Neural cell (in vitro differentiated cells): ENCODE measurements at regions not wholly inside any gene's neighbourhood (a gene's known extent, or its start where the extent isn't known, plus 50 kb on each side); places are given as distances from the start of the nearest gene placed in this dataset.

Experiments used
- H2AFZ ChIP-seq: fragments of 200-600, 300-800 bp; sonication (generic), shearing (Covaris generic); 2 replicates; pipeline ENCODE4 v1.6.0; 2014; ENCODE audit warnings: low read depth, mild to moderate bottlenecking, antibody characterized with exemption, low read length, moderate library complexity
- H3F3A ChIP-seq: fragments of 200-600 bp; shearing (Covaris generic); 2 replicates; pipeline ENCODE4 v1.6.1; 2016; ENCODE audit warnings: mild to moderate bottlenecking, moderate library complexity, mixed read lengths, antibody characterized with exemption, low read length; ENCODE audit not compliant: insufficient read depth, poor library complexity, severe bottlenecking
- H3K27ac ChIP-seq: fragments of 200-600, 300-800 bp; sonication (generic), shearing (Covaris generic); 2 replicates; pipeline ENCODE4 v1.5.1; 2014; ENCODE audit warnings: mild to moderate bottlenecking, low read length, moderate library complexity
- H3K27me3 ChIP-seq: fragments of 300-800, 200-600 bp; sonication (generic), shearing (Covaris generic); 2 replicates; pipeline ENCODE4 v1.6.0; 2014; ENCODE audit warnings: mild to moderate bottlenecking, low read depth, low read length, moderate library complexity; ENCODE audit not compliant: insufficient read depth
- H3K36me3 ChIP-seq: fragments of 300-800, 200-600 bp; sonication (generic), shearing (Covaris generic); 2 replicates; pipeline ENCODE4 v1.5.1; 2014; ENCODE audit warnings: mild to moderate bottlenecking, antibody characterized with exemption, low read length, moderate library complexity; ENCODE audit not compliant: insufficient read depth
- H3K4me2 ChIP-seq: fragments of 300-800, 200-600 bp; sonication (generic), shearing (Covaris generic); 2 replicates; pipeline ENCODE4 v1.6.0; 2014; ENCODE audit warnings: mild to moderate bottlenecking, low read length
- H3K4me3 ChIP-seq: fragments of 300-800, 200-600 bp; sonication (generic), shearing (Covaris generic); 2 replicates; pipeline ENCODE4 v1.5.1; 2014; ENCODE audit warnings: mild to moderate bottlenecking, low read length, moderate library complexity
- H3K79me2 ChIP-seq: fragments of 200-600 bp; shearing (Covaris generic); replicated peaks from 2 replicates; pipeline ENCODE4 v1.6.0; 2014; ENCODE audit warnings: mild to moderate bottlenecking, low read length, moderate library complexity; ENCODE audit not compliant: insufficient read depth
- H3K9ac ChIP-seq: fragments of 300-800, 200-600 bp; sonication (generic), shearing (Covaris generic); 2 replicates; pipeline ENCODE4 v1.6.1; 2016; ENCODE audit warnings: mild to moderate bottlenecking, low read length, mixed read lengths
- H3K9me2 ChIP-seq: fragments of 200-600 bp; shearing (Covaris generic); 2 replicates; pipeline ENCODE4 v1.6.1; 2016; ENCODE audit warnings: mild to moderate bottlenecking, low read length, mixed read lengths; ENCODE audit not compliant: insufficient read depth
- H3K9me3 ChIP-seq: fragments of 200-600, 300-800 bp; sonication (generic), shearing (Covaris generic); 2 replicates; pipeline ENCODE4 v1.6.1; 2016; ENCODE audit warnings: mild to moderate bottlenecking, mixed run types, low read length, moderate library complexity, mixed read lengths
- H4K20me1 ChIP-seq: fragments of 200-600 bp; shearing (Covaris generic); 2 replicates; pipeline ENCODE4 v1.6.1; 2016; ENCODE audit warnings: mild to moderate bottlenecking, mixed run types; ENCODE audit not compliant: insufficient read depth
- CTCF ChIP-seq: fragments of 450-650 bp; IDR thresholded peaks from 2 replicates; pipeline ENCODE4 v1.5.1; 2014; ENCODE audit warnings: antibody characterized with exemption, mild to moderate bottlenecking, moderate library complexity; ENCODE audit not compliant: poor library complexity, severe bottlenecking
- EP300 ChIP-seq: fragments of 450-650 bp; conservative IDR thresholded peaks from 2 replicates; pipeline ENCODE4 v1.6.1; 2014; ENCODE audit warnings: antibody characterized with exemption, mild to moderate bottlenecking, moderate library complexity; ENCODE audit not compliant: poor library complexity, severe bottlenecking
- EZH2 ChIP-seq: fragments of 200-600, 300-800 bp; shearing (Covaris generic), sonication (generic); IDR thresholded peaks from 2 replicates; pipeline ENCODE4 v1.6.1; 2014; ENCODE audit warnings: antibody characterized with exemption, low read length, borderline replicate concordance, mild to moderate bottlenecking; ENCODE audit not compliant: insufficient read depth, poor library complexity, severe bottlenecking
- MXI1 ChIP-seq: fragments of 450-650 bp; conservative IDR thresholded peaks from 2 replicates; pipeline ENCODE4 v1.6.1; 2014; ENCODE audit warnings: antibody characterized with exemption, mild to moderate bottlenecking; ENCODE audit not compliant: poor library complexity, severe bottlenecking
- POLR2AphosphoS5 ChIP-seq: IDR thresholded peaks from 2 replicates; pipeline ENCODE4 v1.6.1; 2012
- RAD21 ChIP-seq: fragments of 450-650 bp; conservative IDR thresholded peaks from 2 replicates; pipeline ENCODE4 v1.6.1; 2014; ENCODE audit warnings: antibody characterized with exemption, mild to moderate bottlenecking, moderate library complexity
- REST ChIP-seq: IDR thresholded peaks from 2 replicates; pipeline ENCODE4 v1.6.1; 2012; ENCODE audit warnings: borderline replicate concordance
- SMC3 ChIP-seq: fragments of 450-650 bp; conservative IDR thresholded peaks from 2 replicates; pipeline ENCODE4 v1.6.1; 2014; ENCODE audit warnings: antibody characterized with exemption, mild to moderate bottlenecking, moderate library complexity; ENCODE audit not compliant: poor library complexity
- TAF1 ChIP-seq: IDR thresholded peaks from 2 replicates; pipeline ENCODE4 v1.6.1; 2012; ENCODE audit warnings: low read depth

- Histone ChIP-seq H3K4me3 (no peak overlapping the region), H3K4me2 (no peak overlapping the region), H3K79me2 (no peaks in the 10 kb centered on the region), H3K9me2 (no peaks in the 10 kb centered on the region), H3F3A (no peaks in the 10 kb centered on the region), H3K9ac (no peak overlapping the region), H3K27me3 (no peaks in the 10 kb centered on the region), H3K27ac (no peak overlapping the region), H2AFZ (no peak overlapping the region), H3K9me3 (no peaks in the 10 kb centered on the region), H3K36me3 (no peaks in the 10 kb centered on the region), H4K20me1 (no peaks in the 10 kb centered on the region)
- no peak for TF ChIP-seq CTCF
- TF ChIP-seq RAD21, result no peak
- no peak for TF ChIP-seq TAF1
- no peak for TF ChIP-seq POLR2AphosphoS5
- no peak for TF ChIP-seq EP300
- no peak for TF ChIP-seq REST
- TF ChIP-seq EZH2, result no peak
- no peak for TF ChIP-seq SMC3
- no peak for TF ChIP-seq MXI1
Observed at GRCh38 chr16:13811834-13812233, 108.1 kb upstream of the ERCC4 start.

GRCh38 chr16:13816701-13817100 is 103.3 kb upstream of the ERCC4 start:
- Histone ChIP-seq H3K36me3 (no peaks in the 10 kb centered on the region), H3K9me2 (no peaks in the 10 kb centered on the region), H3K27me3 (no peaks in the 10 kb centered on the region), H3K4me2 (no peak overlapping the region), H4K20me1 (no peaks in the 10 kb centered on the region), H3K4me3 (no peak overlapping the region), H2AFZ (no peak overlapping the region), H3F3A (no peaks in the 10 kb centered on the region), H3K9ac (no peak overlapping the region), H3K79me2 (no peaks in the 10 kb centered on the region), H3K9me3 (no peaks in the 10 kb centered on the region), H3K27ac (no peak overlapping the region)
- TF ChIP-seq RAD21 (no peak), TAF1 (no peak), SMC3 (no peak), EZH2 (no peak), MXI1 (no peak), POLR2AphosphoS5 (no peak), REST (no peak), CTCF (no peak), EP300 (no peak)
